ENCODE measurements at regions not wholly inside any gene's neighbourhood (a gene's known extent, or its start where the extent isn't known, plus 50 kb on each side); places are given as distances from the start of the nearest gene placed in this dataset.

DNA sequence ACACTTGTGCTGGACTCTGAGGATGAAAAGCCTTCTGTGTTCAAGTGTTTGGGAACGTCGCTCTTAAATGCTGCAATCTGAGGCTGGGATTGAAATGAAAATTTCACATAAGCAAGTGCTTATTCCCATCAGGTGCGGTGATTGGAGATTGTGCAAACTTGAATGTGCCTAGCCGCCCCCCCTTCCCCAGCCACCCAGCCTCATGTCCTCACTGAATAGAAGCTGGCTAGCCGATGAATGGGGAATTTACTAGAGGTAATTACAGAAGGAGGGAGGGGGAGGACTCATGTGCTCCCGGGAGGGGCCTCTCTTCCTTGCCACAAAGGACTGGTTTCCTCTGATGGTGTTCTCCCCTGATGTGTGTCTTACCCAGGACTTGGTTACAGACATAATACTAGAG is 544.8 kb upstream of the EEF2KMT start:
- DNase-seq (ENCODE audit: low read depth in 1 of 2, low spot score in 1 of 2), result no peak

DNA sequence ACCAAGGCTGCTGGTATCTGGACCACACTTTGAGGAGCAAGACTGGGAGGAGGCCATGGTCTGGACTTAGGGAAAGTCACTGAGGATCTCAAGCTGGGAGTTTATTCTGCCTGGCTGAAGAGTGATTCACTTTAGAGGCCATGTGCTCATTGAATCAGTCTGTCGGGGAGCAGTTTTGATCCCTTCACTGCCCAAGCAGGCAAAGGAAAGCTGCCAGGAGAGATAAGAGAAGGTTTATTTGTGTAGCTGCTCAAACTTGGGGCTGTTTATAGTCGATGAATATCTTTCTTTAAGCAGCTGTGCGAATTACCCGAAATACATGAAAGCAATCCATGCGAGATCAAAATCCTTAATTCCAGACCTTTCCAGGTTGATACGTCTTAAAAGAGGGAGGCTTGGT is 544.4 kb upstream of the EEF2KMT start:
- DNase-seq (ENCODE audit: low read depth in 1 of 2, low spot score in 1 of 2), result no peak

DNA sequence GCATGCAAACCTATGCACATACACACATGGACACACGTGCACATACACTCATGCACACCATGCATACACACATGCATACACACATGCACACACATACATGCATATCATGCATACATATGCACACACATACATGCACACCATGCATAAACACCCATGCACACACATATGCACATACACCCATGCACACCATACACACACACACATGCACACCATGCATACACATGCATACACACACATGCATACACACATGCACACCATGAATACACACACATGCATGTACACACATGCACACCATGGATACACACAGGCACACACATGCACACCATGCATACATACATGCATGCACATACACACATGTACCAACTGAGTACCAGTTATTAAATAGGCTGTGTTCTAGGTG is 543.3 kb upstream of the EEF2KMT start:
- DNase-seq (ENCODE audit: low read depth in 1 of 2, low spot score in 1 of 2), result no peak

DNA sequence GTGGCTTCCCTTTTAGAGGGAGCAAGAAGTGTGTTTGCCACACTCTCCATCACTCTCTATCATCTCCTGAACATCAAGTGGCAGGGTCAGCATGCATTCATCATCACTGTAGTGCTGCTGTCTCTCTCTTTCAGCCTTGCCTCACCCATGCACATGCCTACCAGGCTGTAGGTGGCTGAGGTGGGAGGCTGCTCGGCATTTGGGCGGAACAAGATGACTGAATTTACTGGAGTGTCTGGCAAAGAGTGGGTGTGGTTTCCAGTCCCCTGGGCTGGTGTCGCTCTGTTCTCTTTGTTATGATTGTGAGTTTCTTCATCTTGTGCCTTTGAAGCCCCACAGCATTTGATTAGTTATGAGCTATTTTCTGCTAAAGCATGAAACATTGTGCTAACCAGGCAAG is 541.9 kb upstream of the EEF2KMT start:
- no peak for DNase-seq (ENCODE audit: low read depth in 1 of 2, low spot score in 1 of 2)

DNA sequence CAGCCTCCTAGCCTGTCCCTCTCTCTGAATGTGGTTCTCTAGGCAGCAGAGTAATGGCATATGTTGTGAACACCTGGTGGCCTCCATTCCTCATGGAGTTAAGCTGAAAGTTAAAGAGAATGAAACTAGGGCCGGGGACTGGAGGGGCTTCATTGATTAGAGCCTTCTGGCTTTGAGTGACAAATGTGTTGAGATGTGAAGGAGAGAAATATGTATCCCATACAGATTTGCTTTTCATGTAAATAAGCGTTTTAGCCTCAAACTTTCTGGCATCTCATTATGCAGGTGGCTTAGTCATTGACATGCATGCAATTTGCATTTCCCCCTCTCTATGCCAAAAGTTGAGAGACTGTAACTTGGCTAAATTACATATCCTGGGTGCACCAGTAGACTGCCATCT is 537.7 kb upstream of the EEF2KMT start:
- no peak for DNase-seq (ENCODE audit: low read depth in 1 of 2, low spot score in 1 of 2)

DNA sequence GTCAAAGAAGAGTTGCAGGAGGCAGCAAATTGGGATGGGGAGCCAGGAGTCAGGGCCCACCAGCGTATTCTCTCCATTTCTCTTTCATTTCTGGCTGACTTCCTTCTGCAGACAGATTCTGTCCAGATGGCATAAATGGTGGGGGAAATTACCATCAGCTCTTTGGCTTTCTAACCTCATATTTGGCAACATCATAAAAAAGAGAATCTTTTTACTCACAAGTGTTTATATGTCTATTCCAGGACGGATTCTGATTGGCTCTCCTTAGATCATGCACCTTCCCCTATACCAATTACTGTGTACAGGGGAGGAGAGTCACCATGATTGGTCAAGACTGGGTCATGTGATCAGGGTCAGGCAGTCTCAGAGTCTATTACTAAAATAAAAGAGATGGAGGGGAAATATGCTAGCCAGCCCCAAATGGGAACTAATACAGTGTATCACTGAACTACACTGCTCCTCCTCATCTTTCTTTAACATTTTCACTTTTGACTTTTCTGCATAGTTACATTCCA is 537.1 kb upstream of the EEF2KMT start:
- no peak for DNase-seq (ENCODE audit: low read depth in 1 of 2, low spot score in 1 of 2)

DNA sequence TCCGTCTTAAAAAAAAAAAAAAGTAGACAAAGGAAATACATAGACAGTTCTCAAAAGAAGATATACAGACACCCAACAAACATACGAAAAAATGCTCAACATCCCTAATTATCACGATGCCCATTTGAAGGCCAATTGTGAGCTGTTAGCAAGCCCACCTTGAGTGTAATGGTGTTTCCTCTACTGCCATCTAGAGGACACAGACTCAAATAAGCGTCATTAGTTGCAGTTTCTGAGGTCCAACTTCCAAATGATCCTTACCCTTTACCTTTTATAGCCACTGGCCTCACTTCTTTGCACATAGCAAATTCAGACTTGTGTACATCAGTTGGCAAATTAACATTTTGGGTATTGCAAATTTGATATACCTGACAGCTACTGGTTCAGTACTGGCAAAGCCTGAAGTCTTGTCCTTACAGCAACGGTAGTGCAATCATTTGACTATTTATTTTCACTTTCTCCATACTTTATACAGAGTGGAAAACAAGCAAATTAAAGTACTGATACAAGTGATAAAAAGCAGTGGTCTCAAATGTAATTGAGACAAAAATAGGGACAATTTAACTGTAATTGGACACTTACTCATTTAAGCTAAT is 536.3 kb upstream of the EEF2KMT start:
- no peak for DNase-seq (ENCODE audit: low read depth in 1 of 2, low spot score in 1 of 2)

DNA sequence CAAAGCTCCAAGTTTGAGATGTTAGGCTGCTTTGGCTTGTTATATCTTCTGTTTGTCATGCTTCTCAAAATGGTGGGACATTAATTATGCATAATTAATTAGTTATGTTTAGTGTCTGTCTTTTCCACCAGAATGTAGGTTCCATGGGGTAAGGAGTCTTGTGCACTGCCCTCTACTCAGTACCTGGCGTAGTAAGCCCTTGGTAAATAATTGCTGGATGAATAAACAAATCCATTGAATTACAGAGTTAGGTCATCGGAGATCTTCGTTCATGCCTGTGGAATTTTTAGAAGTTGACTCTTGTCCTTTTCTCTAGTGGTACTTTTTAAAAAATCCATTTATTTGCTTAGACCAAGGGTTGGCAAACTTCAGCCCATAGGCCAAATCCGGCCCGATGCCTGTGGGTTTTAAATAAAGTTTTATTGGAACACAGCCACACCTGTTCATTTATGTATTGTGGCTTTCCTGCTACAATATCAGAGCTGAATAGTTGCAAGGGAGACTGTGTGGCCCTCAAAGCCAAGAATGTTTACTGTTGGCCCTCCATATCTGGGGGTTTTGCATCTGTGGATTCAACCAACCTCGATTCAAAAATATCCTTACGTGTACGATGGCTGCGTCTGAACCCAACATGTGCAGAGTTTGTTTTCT is 524.8 kb upstream of the EEF2KMT start:
- DNase-seq (ENCODE audit: low read depth in 1 of 2, low spot score in 1 of 2), result no peak

DNA sequence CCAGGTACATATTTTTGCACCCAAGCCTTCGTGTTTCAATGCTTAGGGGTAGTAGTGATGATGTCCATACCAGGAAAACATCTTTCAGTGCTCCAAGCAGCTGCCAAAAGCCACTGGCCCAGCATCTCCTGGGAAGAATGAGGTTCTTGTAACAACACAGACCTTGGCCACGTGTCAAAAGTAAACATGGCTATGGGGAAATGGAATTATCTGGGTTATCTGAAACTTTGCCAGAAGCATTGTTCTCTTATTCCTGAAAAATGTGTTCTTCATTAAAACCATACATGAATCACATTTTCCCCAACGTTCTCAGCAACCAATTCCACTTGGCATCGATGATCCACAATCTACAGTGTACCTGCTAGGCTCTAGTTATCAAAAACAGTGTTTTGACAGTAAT is 524.2 kb upstream of the EEF2KMT start:
- no peak for DNase-seq (ENCODE audit: low read depth in 1 of 2, low spot score in 1 of 2)

DNA sequence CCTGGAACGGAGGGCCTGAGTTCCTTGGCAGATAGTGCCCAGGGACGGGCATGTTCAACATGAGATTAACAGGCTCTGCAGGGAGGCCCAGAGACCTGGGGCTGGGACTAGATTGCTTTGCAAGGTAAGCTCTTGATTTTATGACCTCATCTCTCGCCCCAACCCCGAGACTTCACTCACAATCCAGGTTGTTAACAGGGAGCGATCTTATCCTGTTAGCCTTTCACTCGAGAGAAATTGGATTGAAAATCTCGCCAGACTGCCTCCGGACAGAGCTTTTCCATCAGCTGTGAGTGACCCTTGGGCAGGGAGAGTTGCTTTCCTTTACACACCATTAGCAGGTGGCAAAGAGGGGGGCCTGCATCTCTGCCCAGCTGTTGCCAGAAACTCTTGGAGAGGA is 521.7 kb upstream of the EEF2KMT start:
- DNase-seq (ENCODE audit: low read depth in 1 of 2, low spot score in 1 of 2), result no peak

DNA sequence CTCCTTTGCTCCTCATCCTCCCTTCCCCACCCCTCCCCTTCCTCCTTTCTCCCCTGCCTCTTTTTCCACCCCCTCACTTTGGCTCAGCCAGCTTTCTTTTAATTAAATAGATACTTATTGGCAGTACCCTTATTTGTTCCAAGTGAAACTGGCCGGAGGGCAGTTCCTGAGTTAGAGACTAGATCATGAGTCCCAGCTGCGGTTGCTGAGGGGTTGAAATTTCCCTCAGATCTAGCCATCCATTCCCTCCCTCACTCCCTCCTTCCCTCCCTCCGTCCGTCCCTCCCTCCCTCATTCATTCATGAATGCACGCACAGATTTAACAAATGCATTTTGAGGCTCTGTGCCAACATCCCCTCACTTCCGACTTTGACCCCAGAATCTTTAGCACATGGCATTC is 519.2 kb upstream of the EEF2KMT start:
- DNase-seq (ENCODE audit: low read depth in 1 of 2, low spot score in 1 of 2), result no peak

DNA sequence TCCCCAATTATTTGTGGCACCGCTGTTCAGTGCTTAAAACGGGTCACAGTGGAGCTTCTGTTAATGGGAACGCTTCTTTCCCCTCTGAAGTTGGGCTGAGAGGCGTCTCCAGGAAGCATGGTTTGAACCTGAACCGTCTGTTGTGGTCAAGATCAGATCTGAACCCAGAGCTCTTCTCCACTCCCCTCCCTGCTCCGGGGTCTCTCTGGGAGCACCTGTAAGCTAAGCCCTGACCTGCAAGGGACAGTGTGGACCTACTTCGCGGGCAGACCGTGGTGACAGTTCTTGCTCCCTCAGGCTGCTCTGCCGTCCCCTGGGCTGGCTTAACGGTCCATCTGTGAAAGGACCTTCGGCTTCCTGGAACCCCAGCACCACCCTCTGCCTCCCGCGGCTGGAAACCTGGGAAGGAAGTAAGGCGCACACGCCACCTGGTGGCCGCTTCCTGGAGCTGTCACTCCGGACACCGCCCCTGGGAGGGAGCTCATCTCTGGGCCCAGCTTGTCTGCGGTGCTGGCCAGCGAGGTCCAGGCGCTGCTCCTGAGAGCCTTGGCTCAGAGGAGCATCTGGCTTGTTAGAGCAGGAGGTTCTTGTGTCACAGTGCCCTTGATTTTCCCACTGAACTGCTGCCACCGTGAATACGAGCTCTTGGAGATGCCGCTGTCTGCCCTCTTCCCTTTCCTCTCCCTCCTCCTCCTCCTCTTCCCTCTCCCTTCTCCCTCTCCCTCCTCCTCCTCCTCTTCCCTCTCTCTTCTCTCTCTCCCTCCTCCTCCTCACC is 518.5 kb upstream of the EEF2KMT start:
- no peak for DNase-seq (ENCODE audit: low read depth in 1 of 2, low spot score in 1 of 2)

DNA sequence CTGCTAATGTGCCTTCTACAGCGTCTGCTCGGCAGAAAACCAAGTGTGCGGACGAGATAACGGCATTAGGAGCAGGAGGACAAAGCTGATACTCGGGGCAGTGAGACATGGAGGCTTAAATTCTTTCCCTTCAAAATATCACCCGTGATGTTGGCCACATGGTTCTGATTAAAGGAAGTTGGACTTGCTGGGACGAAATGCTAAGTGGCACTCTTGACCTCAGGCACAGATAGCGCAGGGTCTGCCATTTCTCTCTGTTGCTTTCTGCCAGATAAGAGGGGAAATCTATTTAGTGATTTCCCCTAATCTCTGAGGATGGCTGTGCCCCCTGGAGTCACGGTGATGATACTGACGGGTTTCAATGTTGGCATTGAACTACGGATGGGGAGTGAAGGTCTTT is 509.6 kb upstream of the EEF2KMT start:
- DNase-seq (ENCODE audit: low read depth in 1 of 2, low spot score in 1 of 2), result no peak

DNA sequence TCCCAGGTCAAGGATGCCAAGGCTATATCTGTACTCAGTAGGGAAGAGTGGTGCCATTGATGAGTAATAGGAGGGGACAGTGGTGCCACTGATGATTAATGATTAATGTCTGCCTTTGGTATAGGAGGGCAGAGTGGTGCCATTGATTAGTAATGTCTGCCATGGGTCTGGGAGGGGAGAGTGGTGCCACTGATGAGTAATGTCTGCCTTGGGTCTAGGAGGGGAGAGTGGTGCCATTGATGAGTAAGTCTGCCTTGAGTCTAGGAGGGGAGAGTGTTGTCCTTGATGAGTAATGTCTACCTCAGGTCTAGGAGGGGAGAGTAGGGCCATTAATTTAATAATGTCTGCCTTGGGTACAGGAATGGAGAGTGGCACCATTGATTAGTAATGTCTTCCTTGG is 507.8 kb upstream of the EEF2KMT start:
- no peak for DNase-seq (ENCODE audit: low read depth in 1 of 2, low spot score in 1 of 2)

DNA sequence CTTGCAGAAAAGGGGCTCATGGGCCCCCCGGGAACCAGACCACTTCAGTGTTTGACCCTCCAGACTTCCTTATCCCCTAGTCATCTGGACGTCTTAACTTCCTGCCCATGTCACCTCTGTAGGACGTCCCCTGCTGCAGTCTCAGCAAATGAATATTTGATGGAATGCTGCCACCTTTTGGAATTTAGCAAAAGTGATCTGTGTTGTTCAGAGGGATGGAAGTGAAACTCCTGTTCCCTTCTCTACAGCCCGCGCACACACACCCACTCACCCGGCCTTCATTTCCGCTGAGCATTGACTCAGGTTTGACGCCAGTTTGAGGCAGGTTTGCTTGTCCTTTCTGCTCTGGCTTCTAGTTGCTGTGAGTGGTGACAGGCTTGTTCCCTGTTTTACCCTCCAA is 507.2 kb upstream of the EEF2KMT start:
- DNase-seq (ENCODE audit: low read depth in 1 of 2, low spot score in 1 of 2), result no peak

DNA sequence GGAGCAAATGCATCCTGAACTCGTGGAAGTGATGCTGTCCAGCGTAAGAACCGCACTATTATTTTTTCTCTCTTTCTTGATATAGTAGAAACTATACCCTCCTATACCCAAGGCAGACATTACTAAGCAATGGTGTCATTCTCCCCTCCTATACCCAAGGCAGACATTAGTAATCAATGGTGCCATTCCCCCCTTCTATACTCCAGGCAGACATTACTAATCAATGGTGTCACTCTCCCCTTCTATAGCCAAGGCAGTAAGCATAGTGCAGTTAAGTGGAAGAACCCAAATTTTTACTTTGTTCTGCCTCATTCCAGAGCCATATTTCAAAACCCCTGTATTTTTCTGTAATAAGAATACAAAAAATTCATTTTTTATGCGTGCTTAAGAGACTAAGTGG is 506.2 kb upstream of the EEF2KMT start:
- no peak for DNase-seq (ENCODE audit: low read depth in 1 of 2, low spot score in 1 of 2)

DNA sequence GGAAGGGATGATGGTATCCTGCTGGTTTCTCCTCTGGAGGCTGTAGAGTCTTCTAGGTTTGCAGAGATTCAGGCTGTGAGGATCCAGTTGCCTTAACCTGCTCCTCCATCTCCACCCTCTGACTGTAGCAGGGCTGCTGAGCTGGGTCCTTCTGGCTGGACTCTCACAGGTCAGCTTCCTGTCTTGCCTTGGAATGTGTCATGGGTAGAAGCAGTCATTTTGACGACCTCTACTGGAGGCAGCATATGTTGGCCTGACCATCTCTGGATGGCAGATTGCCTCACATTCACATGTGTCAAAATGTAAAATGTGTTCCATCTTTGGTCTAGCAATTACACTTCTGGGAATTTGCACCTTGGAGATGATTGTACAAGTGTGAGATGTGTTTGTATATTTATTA is 504.4 kb upstream of the EEF2KMT start:
- no peak for DNase-seq (ENCODE audit: low read depth in 1 of 2, low spot score in 1 of 2)

DNA sequence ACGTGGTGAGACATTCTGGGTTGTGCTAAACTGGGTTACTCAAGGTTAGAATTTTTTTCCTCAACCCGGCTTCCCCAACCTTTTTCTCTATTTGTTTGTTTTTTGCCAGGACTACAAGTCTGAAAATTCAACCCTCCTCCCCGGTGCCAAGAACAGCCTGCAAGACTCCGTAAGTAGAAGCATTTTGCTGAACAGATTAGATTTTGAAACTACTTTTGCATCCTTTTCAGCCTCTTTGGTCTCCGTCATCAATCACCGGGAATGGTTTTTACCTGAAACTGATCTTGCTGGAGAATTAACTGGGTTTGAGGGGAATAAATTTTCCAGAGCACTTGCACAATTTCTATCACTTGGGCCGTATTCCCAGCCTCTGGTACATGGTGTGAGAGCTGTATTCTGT is 501.2 kb upstream of the EEF2KMT start:
- DNase-seq (ENCODE audit: low read depth in 1 of 2, low spot score in 1 of 2), result no peak

DNA sequence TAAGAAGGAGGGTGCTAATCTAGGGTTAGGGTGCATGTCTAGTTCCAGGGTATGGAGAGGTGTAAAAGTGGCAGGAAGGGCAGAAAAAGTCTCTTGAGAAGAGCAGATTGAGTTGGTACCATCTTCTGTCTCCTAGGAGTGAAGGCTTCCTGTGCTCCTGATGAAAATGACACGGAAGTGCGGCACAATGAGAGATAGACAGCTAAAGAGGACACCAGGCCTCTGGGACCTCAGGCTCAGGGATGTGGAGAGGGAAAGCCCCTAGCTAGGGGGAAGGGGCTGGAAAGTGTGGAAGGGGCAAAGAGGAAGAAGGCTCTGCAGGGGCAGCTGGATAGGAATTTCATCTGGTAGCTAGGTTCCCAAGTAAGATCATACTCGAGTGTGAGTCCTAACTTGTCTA is 498.3 kb upstream of the EEF2KMT start:
- no peak for DNase-seq (ENCODE audit: low read depth in 1 of 2, low spot score in 1 of 2)

DNA sequence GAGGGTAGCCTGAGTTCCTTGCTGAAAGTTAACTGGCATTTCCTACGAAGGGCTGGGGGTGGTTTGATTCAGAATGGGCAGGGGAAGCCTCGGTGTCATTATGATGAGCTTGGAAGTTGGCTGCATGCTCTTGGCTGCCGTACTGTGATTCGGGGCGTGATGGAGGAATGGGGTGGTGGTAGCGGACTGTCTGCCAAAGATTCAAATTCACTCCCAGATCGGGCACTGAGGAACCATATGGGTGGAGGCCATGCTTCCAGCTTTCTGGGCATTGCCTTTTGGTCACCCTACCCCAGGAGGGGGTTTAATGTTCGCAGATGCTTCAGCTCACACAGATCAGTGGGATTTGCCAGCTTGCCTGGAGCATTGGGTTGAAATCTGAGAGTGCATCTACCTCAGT is 492.8 kb upstream of the EEF2KMT start:
- no peak for DNase-seq (ENCODE audit: low read depth in 1 of 2, low spot score in 1 of 2)

DNA sequence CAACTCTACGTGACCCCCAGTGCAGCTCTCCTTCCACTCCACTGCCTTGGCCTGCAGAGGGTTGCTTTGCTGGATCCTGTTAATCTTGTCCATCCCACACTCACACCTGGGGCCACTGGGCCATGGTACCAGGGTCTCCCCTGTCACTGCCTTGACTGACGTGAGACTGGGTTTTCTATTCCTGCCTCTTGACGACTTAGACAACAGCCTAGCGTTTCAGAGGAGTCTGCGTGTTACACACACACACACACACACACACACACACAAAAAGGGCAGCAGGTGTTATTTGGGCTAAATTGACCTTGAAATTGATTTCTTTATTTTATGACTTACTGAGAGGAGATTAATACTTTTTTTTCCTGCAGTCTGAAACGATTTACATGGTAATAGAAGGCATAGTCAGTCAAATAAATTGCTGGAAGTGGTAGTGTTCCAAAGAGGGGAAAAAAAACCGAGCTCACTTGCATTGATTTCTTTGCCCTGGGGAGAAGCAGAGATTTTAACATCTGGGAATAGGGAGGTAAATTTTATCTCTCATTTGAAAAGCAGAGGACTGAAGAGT is 492.3 kb upstream of the EEF2KMT start:
- no peak for DNase-seq (ENCODE audit: low read depth in 1 of 2, low spot score in 1 of 2)

DNA sequence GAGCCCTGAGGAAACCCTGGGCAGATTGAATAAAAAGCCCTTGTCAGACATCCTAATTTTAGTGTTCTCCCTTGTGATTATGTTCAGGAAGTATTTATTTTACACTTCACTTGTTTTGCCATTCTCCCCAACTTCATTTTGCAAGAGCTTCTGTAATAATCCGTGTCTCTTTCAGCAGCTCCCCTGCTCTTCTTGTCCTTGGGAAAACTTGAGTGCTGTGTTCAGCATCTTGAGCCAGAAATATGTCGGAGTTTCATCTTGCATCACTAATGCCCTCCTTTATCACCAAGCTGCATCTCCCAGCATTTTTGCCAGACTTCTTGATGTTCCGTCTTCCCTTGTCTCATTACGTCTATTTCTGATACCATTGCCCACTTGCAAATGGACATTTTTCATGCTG is 486.5 kb upstream of the EEF2KMT start:
- DNase-seq (ENCODE audit: low read depth in 1 of 2, low spot score in 1 of 2), result no peak
